Activated T-cell treated with anti-CD3 and anti-CD28 coated beads, Interleukin-2, amount 50 U/mL, for 4 hours (primary cell): ENCODE measurements at regions not wholly inside any gene's neighbourhood (a gene's known extent, or its start where the extent isn't known, plus 50 kb on each side); places are given as distances from the start of the nearest gene placed in this dataset.

ENCODE experiments used
- ATAC-seq, 2 donors: fragments of 200-7000 bp; cut with Tn5 transposase; one replicate each; pipeline ENCODE4 v1.10.0; 2021
- DNase-seq: peaks from one replicate; pipeline ENCODE4 v3.0.0-alpha.2; 2020
- H3K27me3 Mint-ChIP-seq: one replicate; pipeline ENCODE4 v1.8.0; 2021; ENCODE audit warnings: low read depth, mixed read lengths
- H3K36me3 Mint-ChIP-seq: one replicate; pipeline ENCODE4 v1.8.0; 2022; ENCODE audit warnings: mixed read lengths; ENCODE audit not compliant: insufficient read depth
- H3K4me1 Mint-ChIP-seq: one replicate; pipeline ENCODE4 v1.8.0; 2021; ENCODE audit warnings: low read depth, mixed read lengths
- H3K4me3 Mint-ChIP-seq: one replicate; pipeline ENCODE4 v1.8.0; 2021; ENCODE audit warnings: mild to moderate bottlenecking, moderate library complexity, mixed read lengths
- H3K9me3 Mint-ChIP-seq: one replicate; pipeline ENCODE4 v1.8.0; 2021; ENCODE audit warnings: mixed read lengths

DNA sequence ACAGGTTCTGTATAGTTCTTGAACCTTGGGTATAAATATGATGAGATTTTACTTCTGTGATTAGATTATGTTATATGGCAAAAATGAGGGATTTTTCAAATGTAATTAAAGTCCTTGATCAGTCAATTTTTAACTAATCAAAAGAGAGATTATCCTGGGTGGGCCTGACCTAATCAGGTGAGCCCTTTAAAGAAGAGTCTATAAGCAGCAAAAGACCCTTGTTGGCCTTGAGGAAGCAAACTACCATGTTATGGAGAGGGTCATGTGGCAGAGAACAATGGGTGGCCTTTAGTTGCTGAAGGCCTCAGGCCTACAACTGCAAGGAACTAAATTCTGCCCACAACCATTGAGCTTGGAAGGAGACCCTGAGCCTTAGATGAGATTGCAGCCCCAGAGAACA lies 102.5 kb upstream of the RIPOR2 start:
- DNase-seq (no peak), ATAC-seq (no peak)
- H3K4me1 Mint-ChIP-seq: peaks cover 87% of the 10 kb centered on the region
- H3K36me3 Mint-ChIP-seq: no peaks in the 10 kb centered on the region
- no peaks in the 10 kb centered on the region for H3K27me3 Mint-ChIP-seq
- H3K9me3 Mint-ChIP-seq: no peaks in the 10 kb centered on the region
- peak overlapping the region; percentile 31 for H3K4me3 Mint-ChIP-seq

DNA sequence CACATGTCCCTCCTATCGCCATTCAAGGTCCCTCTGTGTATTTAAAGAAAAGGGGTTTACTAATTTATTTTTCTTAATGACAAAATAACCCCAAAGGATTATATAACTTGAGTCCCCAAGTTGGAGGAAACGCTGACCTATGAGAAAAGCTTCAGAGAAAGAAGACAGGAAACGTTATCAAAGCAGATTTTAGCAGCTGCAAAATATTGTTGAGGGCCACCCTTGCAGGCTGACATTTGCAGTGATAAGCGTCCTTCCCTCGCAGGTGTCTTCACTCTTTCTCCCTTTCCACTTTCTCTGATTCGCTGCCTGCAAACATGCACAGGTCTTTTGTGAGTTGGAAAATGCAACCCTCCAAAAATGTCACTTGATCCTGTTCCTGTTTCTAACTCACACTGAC lies 103.2 kb upstream of the RIPOR2 start:
- H3K36me3 Mint-ChIP-seq: no peaks in the 10 kb centered on the region
- DNase-seq: no peak
- no peaks in the 10 kb centered on the region for H3K9me3 Mint-ChIP-seq

DNA sequence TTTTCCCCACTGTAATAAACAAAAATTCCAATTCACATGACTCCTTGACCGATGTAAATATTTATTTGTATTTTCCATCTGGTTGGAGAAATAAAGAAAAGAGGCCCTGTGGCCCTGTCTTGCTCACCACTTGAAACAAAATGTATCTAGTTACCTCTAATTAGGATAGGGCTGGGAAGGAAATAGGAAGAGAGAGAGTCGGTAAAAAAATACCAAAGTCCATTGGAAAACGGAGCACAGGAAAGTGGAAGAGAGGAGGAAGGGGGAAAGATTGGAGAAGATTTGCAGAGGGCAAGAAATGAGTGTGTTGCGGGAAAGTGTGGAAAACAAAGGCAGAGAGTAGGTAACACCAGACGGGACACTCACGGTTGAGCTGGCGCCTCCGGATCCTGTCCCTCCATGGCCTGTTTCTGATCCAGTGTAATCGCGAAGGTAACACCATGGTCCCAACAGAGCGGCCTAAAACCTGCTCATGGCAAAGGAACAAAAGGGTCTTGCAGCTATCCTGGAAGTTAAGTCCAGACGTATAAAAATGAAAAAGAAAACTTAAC lies 105.8 kb upstream of the RIPOR2 start:
- H3K36me3 Mint-ChIP-seq: no peaks in the 10 kb centered on the region
- H3K4me3 Mint-ChIP-seq: peak overlapping the region; percentile 95
- no peaks in the 10 kb centered on the region for H3K27me3 Mint-ChIP-seq
- no peak for DNase-seq
- ATAC-seq: peak; percentile 17 to 19
- peaks cover 66% of the 10 kb centered on the region for H3K4me1 Mint-ChIP-seq
- no peaks in the 10 kb centered on the region for H3K9me3 Mint-ChIP-seq

More for the DNA sequence above, 103.2 kb upstream of the RIPOR2 start:
- no peak for ATAC-seq
- Mint-ChIP-seq H3K4me1 (peaks cover 87% of the 10 kb centered on the region), H3K27me3 (no peaks in the 10 kb centered on the region), H3K4me3 (peak overlapping the region; percentile 95)

DNA sequence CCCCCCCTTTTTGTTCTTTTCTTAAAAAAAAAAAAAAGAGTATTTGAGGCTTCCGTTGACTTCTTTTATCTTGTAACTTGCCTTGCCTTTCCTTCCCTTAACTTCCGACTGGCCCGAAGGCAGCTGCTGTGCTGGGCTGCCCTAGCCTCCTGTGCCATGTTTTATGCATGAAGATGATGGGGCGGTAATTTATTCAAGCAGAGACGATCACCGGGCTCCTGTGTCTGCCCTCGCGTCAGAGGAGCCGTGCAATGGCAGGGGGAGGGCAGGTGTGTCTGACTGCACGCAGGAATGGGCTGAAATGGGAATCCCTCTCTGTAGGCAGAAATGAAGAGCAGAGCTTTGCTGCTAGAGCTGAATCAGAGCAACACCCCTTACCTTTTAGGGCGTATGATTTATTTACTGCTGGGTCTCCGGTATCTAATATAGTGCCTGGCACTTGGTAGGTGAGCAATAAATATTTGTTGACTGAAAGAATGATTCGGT lies 106.3 kb upstream of the RIPOR2 start:
- no peaks in the 10 kb centered on the region for H3K36me3 Mint-ChIP-seq
- DNase-seq (peak; percentile 40), ATAC-seq (peak; percentile 41 to 63)
- peak overlapping the region; percentile 95 for H3K4me3 Mint-ChIP-seq
- no peaks in the 10 kb centered on the region for H3K27me3 Mint-ChIP-seq
- peaks cover 62% of the 10 kb centered on the region for H3K4me1 Mint-ChIP-seq
- H3K9me3 Mint-ChIP-seq: no peaks in the 10 kb centered on the region

DNA sequence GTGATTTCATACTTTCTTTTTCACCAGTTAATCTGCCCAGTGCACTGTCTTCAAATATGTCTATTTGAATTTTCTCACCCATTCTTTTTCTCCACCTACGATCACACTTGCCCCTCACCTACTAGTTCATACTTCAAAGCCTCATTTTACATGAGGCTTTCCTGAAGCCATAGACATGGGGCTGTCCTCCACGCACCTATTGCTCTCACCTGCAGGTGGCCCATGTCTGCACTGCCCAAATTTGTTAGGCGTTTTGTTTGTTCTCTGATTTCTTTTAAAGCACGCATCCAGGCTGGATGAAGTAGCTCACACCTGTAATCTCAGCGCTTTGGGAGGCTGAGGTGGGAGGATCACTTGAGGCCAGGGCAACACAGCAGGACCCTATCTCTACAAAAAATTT lies 106.8 kb upstream of the RIPOR2 start:
- peak overlapping the region; percentile 95 for H3K4me3 Mint-ChIP-seq
- peak; percentile 19 to 26 for ATAC-seq
- H3K9me3 Mint-ChIP-seq: no peaks in the 10 kb centered on the region
- H3K4me1 Mint-ChIP-seq: peaks cover 59% of the 10 kb centered on the region
- H3K27me3 Mint-ChIP-seq: no peaks in the 10 kb centered on the region
- no peaks in the 10 kb centered on the region for H3K36me3 Mint-ChIP-seq
- DNase-seq: no peak

DNA sequence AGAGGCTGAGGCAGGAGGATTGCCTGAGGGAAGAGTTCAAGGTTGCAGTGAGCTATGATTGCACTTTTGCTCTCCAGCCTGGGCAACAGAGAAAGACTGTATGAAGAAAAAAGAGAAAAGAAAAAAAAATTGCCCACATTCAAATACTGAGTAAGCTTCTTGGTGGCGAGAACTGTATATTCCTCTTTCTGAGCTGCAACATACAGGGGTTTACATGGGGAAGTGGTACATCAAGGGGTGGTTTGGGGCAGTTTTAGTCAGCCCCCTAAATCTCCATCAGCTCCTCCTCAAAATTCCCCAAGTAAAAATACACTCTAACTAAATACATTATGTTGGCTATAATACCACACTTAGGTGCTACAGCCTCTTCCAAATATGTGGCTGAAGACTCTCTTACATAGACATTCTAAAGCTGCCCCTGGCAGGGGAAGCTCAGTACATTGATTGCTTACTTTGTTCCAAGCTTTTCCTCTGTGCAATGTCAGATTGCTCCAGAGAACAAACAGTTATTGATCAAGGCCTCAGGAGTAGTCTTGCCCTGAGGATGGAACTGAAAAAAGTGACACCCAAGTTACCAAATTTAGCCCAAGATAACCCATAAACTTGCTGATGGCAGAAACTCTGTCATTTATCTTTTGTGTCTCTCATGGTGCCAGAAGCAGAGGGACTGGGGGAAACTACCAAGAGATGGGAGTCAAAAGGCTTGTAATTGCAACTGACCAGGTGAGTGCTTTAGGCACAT lies 107.4 kb upstream of the RIPOR2 start:
- ATAC-seq (no peak), DNase-seq (no peak)
- H3K4me1 Mint-ChIP-seq: peaks cover 52% of the 10 kb centered on the region
- H3K36me3 Mint-ChIP-seq: no peaks in the 10 kb centered on the region
- no peaks in the 10 kb centered on the region for H3K9me3 Mint-ChIP-seq
- H3K4me3 Mint-ChIP-seq: peak overlapping the region; percentile 95
- H3K27me3 Mint-ChIP-seq: no peaks in the 10 kb centered on the region

DNA sequence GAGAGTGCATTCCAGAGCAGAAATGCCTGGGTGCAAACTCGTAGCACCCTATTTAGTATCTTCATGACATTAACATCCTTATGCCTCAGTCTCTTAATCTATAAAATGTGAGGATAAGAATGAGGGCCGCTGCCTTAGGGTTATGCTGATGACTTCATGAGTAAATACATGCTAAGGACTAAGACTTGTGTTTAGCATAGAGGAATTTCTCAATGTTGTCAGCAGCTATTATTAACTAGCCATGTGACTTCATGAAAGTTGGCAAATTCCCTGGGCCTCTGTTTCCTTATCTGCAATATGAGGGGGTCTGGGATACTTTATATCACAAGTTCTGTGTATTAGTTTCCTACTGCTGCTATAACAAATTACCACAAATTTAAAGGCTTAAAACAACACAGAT lies 108.1 kb upstream of the RIPOR2 start:
- Mint-ChIP-seq H3K4me1 (peaks cover 45% of the 10 kb centered on the region), H3K36me3 (no peaks in the 10 kb centered on the region), H3K9me3 (no peaks in the 10 kb centered on the region), H3K27me3 (no peaks in the 10 kb centered on the region), H3K4me3 (no peak overlapping the region)
- DNase-seq (no peak), ATAC-seq (no peak)

DNA sequence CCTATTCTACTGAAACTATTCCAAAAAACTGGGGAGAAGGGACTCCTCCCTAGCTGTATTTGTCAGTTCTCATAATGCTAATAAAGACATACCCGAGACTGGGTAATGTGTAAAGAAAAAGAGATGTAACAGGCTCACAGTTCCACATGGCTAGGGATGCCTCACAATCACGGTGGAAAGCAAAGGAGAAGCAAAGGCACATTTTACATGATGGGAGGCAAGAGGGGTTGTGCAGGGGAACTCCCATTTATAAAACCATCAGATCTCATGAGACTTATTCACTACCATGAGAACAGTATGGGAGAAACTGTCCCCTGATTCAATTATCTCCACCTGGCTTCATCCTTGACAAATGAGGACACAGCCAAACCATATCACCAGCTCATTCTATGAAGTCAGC lies 111.2 kb upstream of the RIPOR2 start:
- Mint-ChIP-seq H3K4me3 (no peak overlapping the region), H3K9me3 (no peaks in the 10 kb centered on the region), H3K36me3 (no peaks in the 10 kb centered on the region), H3K4me1 (peaks cover 41% of the 10 kb centered on the region), H3K27me3 (no peaks in the 10 kb centered on the region)
- ATAC-seq: no peak
- DNase-seq: no peak

DNA sequence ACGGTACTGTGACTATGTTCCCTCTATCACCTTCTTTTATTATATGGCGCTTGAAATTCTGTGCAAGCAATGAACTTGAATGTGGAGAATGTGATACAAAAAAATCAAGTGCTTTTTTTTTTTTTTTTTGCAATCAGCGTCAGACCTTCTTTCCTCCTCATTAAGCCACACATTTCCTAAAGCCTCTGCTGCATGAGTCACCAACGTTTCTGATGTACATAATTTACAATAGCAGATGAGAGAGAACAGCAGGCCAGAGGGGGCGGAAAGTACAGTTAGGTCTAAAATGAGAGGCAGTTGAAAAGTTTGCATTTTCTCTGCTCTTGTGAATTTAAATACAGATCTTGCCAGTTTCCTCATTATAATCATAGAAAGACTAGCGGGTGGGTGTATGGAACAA lies 114.6 kb upstream of the RIPOR2 start:
- peaks cover 45% of the 10 kb centered on the region for H3K4me1 Mint-ChIP-seq

DNA sequence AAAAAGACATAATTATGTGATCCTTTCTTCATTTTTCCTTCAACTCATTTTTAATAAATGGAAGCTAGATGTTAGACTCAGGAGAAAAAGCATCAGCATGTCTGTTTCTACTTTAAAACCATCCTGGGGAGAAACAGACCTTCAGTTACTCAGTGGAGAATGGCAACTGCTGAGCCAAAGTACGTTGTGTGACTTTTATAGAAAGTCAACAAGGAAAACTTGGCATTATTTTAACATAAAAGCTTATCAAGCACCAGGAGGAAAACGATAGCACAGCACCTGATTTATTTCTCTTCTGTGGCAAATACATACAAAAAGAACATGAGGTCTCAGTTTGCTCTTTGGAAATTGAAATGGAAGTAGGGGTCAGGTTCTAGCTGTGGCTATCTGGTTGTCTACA lies 115.3 kb upstream of the RIPOR2 start:
- Mint-ChIP-seq H3K27me3 (no peaks in the 10 kb centered on the region), H3K4me1 (peaks cover 51% of the 10 kb centered on the region)

More for the DNA sequence above, 114.6 kb upstream of the RIPOR2 start:
- ATAC-seq: peak; percentile 97 to 98
- no peaks in the 10 kb centered on the region for H3K9me3 Mint-ChIP-seq
- H3K27me3 Mint-ChIP-seq: no peaks in the 10 kb centered on the region
- no peaks in the 10 kb centered on the region for H3K36me3 Mint-ChIP-seq
- peak overlapping the region; percentile 49 for H3K4me3 Mint-ChIP-seq
- peak; percentile 61 for DNase-seq

DNA sequence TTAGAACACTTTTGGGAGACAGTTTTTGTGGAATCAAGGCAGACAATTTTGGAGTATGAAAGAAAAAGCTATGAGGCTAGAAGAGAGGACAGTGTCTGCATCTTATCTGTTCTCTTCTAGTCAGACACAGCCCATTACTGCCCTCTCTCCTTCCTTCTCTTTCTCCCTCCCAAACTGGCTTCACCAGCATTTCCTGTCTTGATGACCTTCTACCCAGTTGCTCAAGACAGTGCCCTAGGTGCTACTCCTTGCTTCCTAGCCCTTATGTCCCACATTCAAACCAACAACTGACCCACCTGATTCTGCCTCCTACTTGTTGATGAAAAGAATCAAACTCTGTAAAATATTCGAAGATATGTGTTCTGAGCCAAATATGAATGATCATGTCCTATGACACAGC lies 116.4 kb upstream of the RIPOR2 start:
- no peaks in the 10 kb centered on the region for H3K36me3 Mint-ChIP-seq
- H3K9me3 Mint-ChIP-seq: peaks cover 6% of the 10 kb centered on the region
- DNase-seq (no peak), ATAC-seq (no peak)
- H3K27me3 Mint-ChIP-seq: no peaks in the 10 kb centered on the region
- peaks cover 59% of the 10 kb centered on the region for H3K4me1 Mint-ChIP-seq
- no peak overlapping the region for H3K4me3 Mint-ChIP-seq

More for the DNA sequence above, 115.3 kb upstream of the RIPOR2 start:
- ATAC-seq: no peak
- H3K36me3 Mint-ChIP-seq: no peaks in the 10 kb centered on the region
- DNase-seq: no peak
- H3K4me3 Mint-ChIP-seq: peak overlapping the region; percentile 49
- peaks cover 5% of the 10 kb centered on the region for H3K9me3 Mint-ChIP-seq

DNA sequence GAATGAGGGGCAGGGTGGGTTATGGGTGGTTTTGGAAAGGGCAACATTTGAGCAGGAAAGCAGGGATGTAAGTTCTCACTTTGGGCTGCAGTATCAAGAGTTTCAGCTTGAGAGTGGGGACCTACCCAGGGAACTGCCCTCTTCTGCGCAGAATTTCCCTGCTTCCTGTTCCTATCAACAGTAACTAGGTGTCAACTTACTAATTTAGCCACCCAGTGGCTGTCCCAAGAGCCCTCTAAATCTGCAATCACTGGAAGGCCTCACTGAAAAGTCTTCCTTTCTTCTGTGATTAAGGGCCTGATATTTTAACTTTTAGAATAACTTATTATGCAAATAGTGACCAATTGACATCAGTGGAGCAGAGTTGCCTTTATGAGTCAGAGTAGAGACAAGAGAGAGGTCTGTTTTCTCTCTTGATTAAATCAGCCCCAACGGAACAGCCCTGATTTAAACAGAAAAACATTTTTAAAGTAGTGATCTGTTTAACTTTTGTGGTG lies 118.2 kb upstream of the RIPOR2 start:
- ATAC-seq (no peak), DNase-seq (no peak)
- H3K9me3 Mint-ChIP-seq: peaks cover 6% of the 10 kb centered on the region
- no peak overlapping the region for H3K4me3 Mint-ChIP-seq
- H3K36me3 Mint-ChIP-seq: no peaks in the 10 kb centered on the region
- no peaks in the 10 kb centered on the region for H3K27me3 Mint-ChIP-seq
- H3K4me1 Mint-ChIP-seq: peaks cover 67% of the 10 kb centered on the region

DNA sequence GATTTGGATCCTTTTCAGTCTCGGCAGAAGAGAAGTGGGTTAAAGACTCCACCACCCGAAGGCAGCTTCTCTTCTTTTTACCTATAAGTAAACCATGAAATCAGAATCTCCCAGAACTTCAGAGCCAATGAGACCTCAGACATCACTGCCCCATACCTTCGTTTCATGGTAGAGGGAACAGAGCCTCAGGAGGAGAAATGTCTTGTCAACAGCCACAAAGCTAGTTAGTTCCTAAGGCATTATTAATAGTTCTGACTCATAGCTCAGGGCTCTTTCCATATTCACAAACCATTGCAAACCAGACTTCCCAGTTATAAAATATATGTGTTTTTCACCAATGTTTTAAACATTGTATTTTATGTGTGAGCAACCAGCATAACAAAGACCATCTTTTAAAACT lies 118.7 kb upstream of the RIPOR2 start:
- DNase-seq: no peak
- H3K9me3 Mint-ChIP-seq: peaks cover 6% of the 10 kb centered on the region
- ATAC-seq: no peak
- peaks cover 66% of the 10 kb centered on the region for H3K4me1 Mint-ChIP-seq
- no peaks in the 10 kb centered on the region for H3K27me3 Mint-ChIP-seq
- H3K36me3 Mint-ChIP-seq: no peaks in the 10 kb centered on the region
- H3K4me3 Mint-ChIP-seq: no peak overlapping the region

DNA sequence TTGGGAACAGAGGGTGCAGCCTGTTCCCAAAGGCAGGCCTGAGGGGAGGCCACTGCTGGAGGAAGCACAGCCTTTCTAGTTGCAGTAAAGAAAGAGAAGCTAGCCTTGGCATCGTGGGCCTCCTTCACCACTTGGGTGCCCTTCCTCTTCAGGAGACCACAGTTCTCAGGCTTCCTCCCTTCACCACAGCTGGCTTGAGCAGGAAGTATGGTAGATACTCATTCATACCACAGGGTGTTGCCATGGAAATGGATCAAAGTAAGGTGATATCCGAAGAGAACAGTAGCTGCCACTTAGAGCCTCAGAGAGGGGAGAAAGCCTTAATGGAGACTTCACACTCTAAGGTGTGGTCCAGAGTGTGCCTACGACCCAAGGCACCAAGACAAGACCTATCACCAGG lies 120.4 kb upstream of the RIPOR2 start:
- DNase-seq: peak; percentile 37
- Mint-ChIP-seq H3K4me1 (peaks cover 50% of the 10 kb centered on the region), H3K36me3 (no peaks in the 10 kb centered on the region), H3K27me3 (no peaks in the 10 kb centered on the region), H3K4me3 (peak overlapping the region; percentile 54), H3K9me3 (peaks cover 6% of the 10 kb centered on the region)
- peak; percentile 82 to 86 for ATAC-seq
